ENCODE measurements at regions not wholly inside any gene's neighbourhood (a gene's known extent, or its start where the extent isn't known, plus 50 kb on each side); places are given as distances from the start of the nearest gene placed in this dataset.

- TF ChIP-seq CTCF (conservative IDR thresholded peaks at IDR 0.05): no peak
- TF ChIP-seq EZH2 (IDR thresholded peaks at IDR 0.05; ENCODE audit: low read depth): no peak
Measured at GRCh38 chr2:41024816-41025215, 572.9 kb upstream of the SLC8A1 start.

All from PC-9 (cell line).